ENCODE measurements at regions not wholly inside any gene's neighbourhood (a gene's known extent, or its start where the extent isn't known, plus 50 kb on each side); places are given as distances from the start of the nearest gene placed in this dataset.
"Not testable (repeated sequence)": the region's sequence is repeated elsewhere in the genome, so short reads cannot be mapped to it uniquely, and the experiment has no call there.

GRCh38 chr20:7155282-7155681 is 387.8 kb downstream of the BMP2 start:
- TF ChIP-seq POU2F2 (IDR thresholded peaks at IDR 0.05; ENCODE audit: low read depth, low read length), result no peak
- TF ChIP-seq POLR2A (IDR thresholded peaks at IDR 0.05; ENCODE audit: low read depth, low read length), result no peak
- TF ChIP-seq PAX5 (IDR thresholded peaks at IDR 0.05; ENCODE audit: insufficient read depth, low read length, severe bottlenecking), result no peak
- TF ChIP-seq TAF1 (IDR thresholded peaks at IDR 0.05; ENCODE audit: low read depth, low read length), result no peak
- DNase-seq (ENCODE audit: insufficient read length, low spot score), result no peak
- no peak for FAIRE-seq

DNA sequence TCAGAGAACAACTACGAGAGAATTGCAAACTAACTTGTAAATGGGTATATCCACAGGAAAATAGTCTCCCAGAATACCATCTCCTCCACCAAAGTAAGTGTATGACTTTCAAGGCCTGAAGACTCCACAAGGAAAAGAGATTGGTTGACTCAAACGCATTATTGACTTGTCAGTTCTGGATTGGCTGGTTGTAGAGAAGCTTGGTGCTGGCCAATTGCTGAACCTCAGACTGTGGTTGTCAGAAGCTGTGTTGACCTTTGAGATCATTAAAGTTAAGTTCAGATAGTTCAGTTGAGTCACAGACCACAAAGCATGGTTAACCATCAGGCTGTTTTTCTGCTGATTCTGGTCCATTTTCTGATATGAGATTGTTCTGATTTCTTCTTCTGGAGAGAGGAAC is 388.3 kb downstream of the BMP2 start:
- no peak for FAIRE-seq

DNA sequence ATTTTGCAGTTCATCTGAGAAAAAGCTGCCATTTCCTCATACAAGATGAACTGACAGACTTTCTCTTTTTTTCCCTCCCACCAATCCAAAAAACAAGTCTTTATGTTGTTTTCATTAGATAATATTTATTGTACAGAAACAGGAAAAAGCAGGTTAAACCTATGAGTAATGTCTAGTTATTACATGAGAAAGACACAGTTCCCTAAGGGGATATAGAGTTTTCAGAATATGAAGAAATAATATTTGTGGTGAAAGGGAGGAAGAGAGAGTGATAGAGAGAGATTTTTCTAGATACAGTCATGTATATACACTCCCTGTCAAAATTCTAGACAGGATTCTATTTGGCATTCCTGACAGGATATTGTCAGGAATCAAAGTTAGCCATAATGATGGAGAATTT is 392.4 kb downstream of the BMP2 start:
- no peak for FAIRE-seq
- no peak for TF ChIP-seq POU2F2 (IDR thresholded peaks at IDR 0.05; ENCODE audit: low read depth, low read length)
- TF ChIP-seq TAF1 (IDR thresholded peaks at IDR 0.05; ENCODE audit: low read depth, low read length), result no peak
- no peak for TF ChIP-seq POLR2AphosphoS5 (IDR thresholded peaks at IDR 0.05; ENCODE audit: low read depth, low read length)
- no peak for TF ChIP-seq PAX5 (IDR thresholded peaks at IDR 0.05; ENCODE audit: insufficient read depth, low read length, severe bottlenecking)
- TF ChIP-seq SPI1 (IDR thresholded peaks at IDR 0.05; ENCODE audit: low read depth, low read length), result no peak
- no peak for DNase-seq (ENCODE audit: insufficient read length, low spot score)

More for the DNA sequence above, 388.3 kb downstream of the BMP2 start:
- TF ChIP-seq POLR2AphosphoS5 (IDR thresholded peaks at IDR 0.05; ENCODE audit: low read depth, low read length) (no peak), TAF1 (IDR thresholded peaks at IDR 0.05; ENCODE audit: low read depth, low read length) (no peak), POU2F2 (IDR thresholded peaks at IDR 0.05; ENCODE audit: low read depth, low read length) (no peak), SPI1 (IDR thresholded peaks at IDR 0.05; ENCODE audit: low read depth, low read length) (no peak), PAX5 (IDR thresholded peaks at IDR 0.05; ENCODE audit: insufficient read depth, low read length, severe bottlenecking) (no peak), POLR2A (IDR thresholded peaks at IDR 0.05; ENCODE audit: low read depth, low read length) (no peak)
- no peak for DNase-seq (ENCODE audit: insufficient read length, low spot score)

GRCh38 chr20:7161690-7162089 is 394.2 kb downstream of the BMP2 start:
- DNase-seq (ENCODE audit: insufficient read length, low spot score), result no peak
- no peak for FAIRE-seq
- TF ChIP-seq POU2F2 (IDR thresholded peaks at IDR 0.05; ENCODE audit: low read depth, low read length) (no peak), TAF1 (IDR thresholded peaks at IDR 0.05; ENCODE audit: low read depth, low read length) (no peak), POLR2A (IDR thresholded peaks at IDR 0.05; ENCODE audit: low read depth, low read length) (no peak), SPI1 (IDR thresholded peaks at IDR 0.05; ENCODE audit: low read depth, low read length) (no peak), POLR2AphosphoS5 (IDR thresholded peaks at IDR 0.05; ENCODE audit: low read depth, low read length) (no peak), PAX5 (IDR thresholded peaks at IDR 0.05; ENCODE audit: insufficient read depth, low read length, severe bottlenecking) (no peak)

- DNase-seq (ENCODE audit: insufficient read length, low spot score), result no peak
- TF ChIP-seq POLR2AphosphoS5 (IDR thresholded peaks at IDR 0.05; ENCODE audit: low read depth, low read length), result no peak
- TF ChIP-seq SPI1 (IDR thresholded peaks at IDR 0.05; ENCODE audit: low read depth, low read length), result no peak
- no peak for TF ChIP-seq POU2F2 (IDR thresholded peaks at IDR 0.05; ENCODE audit: low read depth, low read length)
- TF ChIP-seq POLR2A (IDR thresholded peaks at IDR 0.05; ENCODE audit: low read depth, low read length), result no peak
- no peak for TF ChIP-seq TAF1 (IDR thresholded peaks at IDR 0.05; ENCODE audit: low read depth, low read length)
- no peak for TF ChIP-seq PAX5 (IDR thresholded peaks at IDR 0.05; ENCODE audit: insufficient read depth, low read length, severe bottlenecking)
- no peak for FAIRE-seq
Measured at GRCh38 chr20:7171911-7172310, 404.4 kb downstream of the BMP2 start.

- TF ChIP-seq PAX5 (IDR thresholded peaks at IDR 0.05; ENCODE audit: insufficient read depth, low read length, severe bottlenecking) (no peak), POLR2A (IDR thresholded peaks at IDR 0.05; ENCODE audit: low read depth, low read length) (no peak), TAF1 (IDR thresholded peaks at IDR 0.05; ENCODE audit: low read depth, low read length) (no peak), POU2F2 (IDR thresholded peaks at IDR 0.05; ENCODE audit: low read depth, low read length) (no peak), POLR2AphosphoS5 (IDR thresholded peaks at IDR 0.05; ENCODE audit: low read depth, low read length) (no peak), SPI1 (IDR thresholded peaks at IDR 0.05; ENCODE audit: low read depth, low read length) (no peak)
- FAIRE-seq (no peak), DNase-seq (ENCODE audit: insufficient read length, low spot score) (no peak)
Measured at GRCh38 chr20:7174554-7174953, 407.1 kb downstream of the BMP2 start.

GRCh38 chr20:7175827-7176226 is 408.3 kb downstream of the BMP2 start:
- not testable (repeated sequence) for FAIRE-seq; DNase-seq (ENCODE audit: insufficient read length, low spot score)

DNA sequence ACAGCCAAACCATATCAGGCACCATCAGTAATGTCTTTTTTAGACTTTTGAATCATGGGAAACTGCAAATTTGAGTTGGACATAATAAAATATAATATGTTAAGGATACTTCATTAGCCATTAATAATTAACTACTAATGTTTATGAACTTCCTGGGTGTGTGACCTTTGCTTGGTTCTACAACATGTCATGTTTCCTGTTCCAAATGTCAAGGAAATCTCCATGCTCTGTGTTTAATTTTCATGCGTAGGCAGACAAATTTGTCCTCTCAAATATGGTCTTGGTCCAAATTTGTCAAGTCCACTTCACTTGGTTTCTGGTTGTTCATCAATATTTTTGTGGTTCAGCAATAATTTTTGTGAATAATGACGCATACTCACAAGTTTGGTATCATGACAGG is 410.5 kb downstream of the BMP2 start:
- FAIRE-seq (no peak), DNase-seq (ENCODE audit: insufficient read length, low spot score) (no peak)
- TF ChIP-seq PAX5 (IDR thresholded peaks at IDR 0.05; ENCODE audit: insufficient read depth, low read length, severe bottlenecking) (no peak), TAF1 (IDR thresholded peaks at IDR 0.05; ENCODE audit: low read depth, low read length) (no peak), SPI1 (IDR thresholded peaks at IDR 0.05; ENCODE audit: low read depth, low read length) (no peak), POLR2AphosphoS5 (IDR thresholded peaks at IDR 0.05; ENCODE audit: low read depth, low read length) (no peak), POLR2A (IDR thresholded peaks at IDR 0.05; ENCODE audit: low read depth, low read length) (no peak)

GRCh38 chr20:7180256-7181045 is 413.0 kb downstream of the BMP2 start:
- DNase-seq (ENCODE audit: insufficient read length, low spot score), result no peak
- TF ChIP-seq SPI1 (IDR thresholded peaks at IDR 0.05; ENCODE audit: low read depth, low read length), result no peak
- no peak for TF ChIP-seq POU2F2 (IDR thresholded peaks at IDR 0.05; ENCODE audit: low read depth, low read length)
- TF ChIP-seq POLR2AphosphoS5 (IDR thresholded peaks at IDR 0.05; ENCODE audit: low read depth, low read length), result no peak
- no peak for TF ChIP-seq TAF1 (IDR thresholded peaks at IDR 0.05; ENCODE audit: low read depth, low read length)
- no peak for TF ChIP-seq PAX5 (IDR thresholded peaks at IDR 0.05; ENCODE audit: insufficient read depth, low read length, severe bottlenecking)
- TF ChIP-seq POLR2A (IDR thresholded peaks at IDR 0.05; ENCODE audit: low read depth, low read length), result no peak
- FAIRE-seq, result no peak

DNA sequence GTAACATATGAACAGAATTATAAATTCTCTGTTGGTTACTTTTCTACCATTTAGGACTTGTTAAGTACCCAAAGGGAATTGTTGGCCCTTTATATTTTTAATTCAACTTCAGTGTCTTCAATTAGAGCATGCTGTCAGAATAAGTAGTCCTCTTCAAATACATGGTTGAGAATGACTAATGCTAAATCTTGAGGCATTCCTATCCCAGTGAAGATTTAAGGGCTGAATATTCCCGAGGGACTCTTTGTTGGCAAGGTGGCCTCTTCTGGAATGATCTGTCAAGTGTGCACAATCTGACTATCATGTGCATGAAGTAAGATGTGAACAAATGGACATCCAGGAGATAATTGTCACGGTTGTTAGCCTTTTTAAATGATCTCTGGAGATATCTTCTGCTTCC is 421.7 kb downstream of the BMP2 start:
- TF ChIP-seq TAF1 (IDR thresholded peaks at IDR 0.05; ENCODE audit: low read depth, low read length), result no peak
- no peak for TF ChIP-seq SPI1 (IDR thresholded peaks at IDR 0.05; ENCODE audit: low read depth, low read length)
- no peak for TF ChIP-seq PAX5 (IDR thresholded peaks at IDR 0.05; ENCODE audit: insufficient read depth, low read length, severe bottlenecking)
- no peak for TF ChIP-seq POU2F2 (IDR thresholded peaks at IDR 0.05; ENCODE audit: low read depth, low read length)
- TF ChIP-seq POLR2A (IDR thresholded peaks at IDR 0.05; ENCODE audit: low read depth, low read length), result no peak
- TF ChIP-seq POLR2AphosphoS5 (IDR thresholded peaks at IDR 0.05; ENCODE audit: low read depth, low read length), result no peak
- DNase-seq (ENCODE audit: insufficient read length, low spot score), result no peak
- FAIRE-seq, result no peak

Data from GM12891 (cell line).